B cell (primary cell): ENCODE measurements at regions not wholly inside any gene's neighbourhood (a gene's known extent, or its start where the extent isn't known, plus 50 kb on each side); places are given as distances from the start of the nearest gene placed in this dataset.

Source experiments
- ATAC-seq: fragments of 200-7000 bp; cut with Tn5 transposase; one replicate; pipeline ENCODE4 v1.10.0; 2021; ENCODE audit warnings: low read depth, mild to moderate bottlenecking, moderate number of reproducible peaks, moderate library complexity
- CTCF ChIA-PET: fragments of 350-600 bp; sonication (Branson Sonifier 250); formaldehyde crosslinking; loops from one replicate; lab custom pipeline; 2021; ENCODE audit warnings: antibody characterized with exemption, inconsistent platforms; lab: Charles Lee
- POLR2A ChIA-PET: fragments of 350-600 bp; sonication (Branson Sonifier 250); formaldehyde crosslinking; loops from one replicate; lab custom pipeline; 2021; ENCODE audit warnings: antibody characterized with exemption; lab: Charles Lee
- DNase-seq: peaks from one replicate; pipeline ENCODE4 v3.0.0; 2013
- H2AFZ ChIP-seq: 2 replicates; pipeline ENCODE4 v1.6.1; 2012; ENCODE audit warnings: mild to moderate bottlenecking, low read depth, low read length; ENCODE audit not compliant: insufficient read depth, poor library complexity, severe bottlenecking
- H3K27ac ChIP-seq, 2 donors: 1 replicate in 1 of 2; 2 replicates in 1 of 2; pipeline ENCODE4 v1.5.1; 2012 to 2013; ENCODE audit warnings: low read length in 2 of 2, mild to moderate bottlenecking in 2 of 2, moderate library complexity in 1 of 2
- H3K27me3 ChIP-seq, 4 experiments: fragments of 200-600 bp in 1 of 4; sonication (generic) in 1 of 4; replicated peaks in 1 of 4; 1 replicate in 2 of 4; 2 replicates in 2 of 4; pipeline versions ENCODE4 v1.6.1 to v1.7.0; 2013 to 2016; ENCODE audit warnings: low read length in 3 of 4, mild to moderate bottlenecking in 2 of 4, mixed read lengths in 1 of 4, moderate library complexity in 1 of 4; ENCODE audit not compliant: insufficient read depth in 4 of 4, control insufficient read depth in 3 of 4; ENCODE audit errors: control extremely low read depth in 1 of 4
- H3K36me3 ChIP-seq, 2 experiments: replicated peaks in 1 of 2; 1 replicate in 1 of 2; 2 replicates in 1 of 2; pipeline versions ENCODE4 v1.6.1 to v1.7.1; 2013; ENCODE audit warnings: low read length in 1 of 2; ENCODE audit not compliant: insufficient read depth in 2 of 2, control insufficient read depth in 1 of 2; ENCODE audit errors: control extremely low read depth in 1 of 2, extremely low read depth in 1 of 2
- H3K4me1 ChIP-seq, 2 donors: fragments of 200-600 bp in 1 of 2; sonication (generic) in 1 of 2; 1 replicate in 1 of 2; 2 replicates in 1 of 2; pipeline versions ENCODE4 v1.5.1 to v1.6.1; 2013 to 2017; ENCODE audit warnings: low read length in 2 of 2; ENCODE audit not compliant: control insufficient read depth in 2 of 2, insufficient read depth in 2 of 2
- H3K4me2 ChIP-seq: replicated peaks from 2 replicates; pipeline ENCODE3; 2012; ENCODE audit warnings: mild to moderate bottlenecking, low read depth, low read length; ENCODE audit not compliant: poor library complexity, severe bottlenecking
- H3K4me3 ChIP-seq, 5 experiments: fragments of 200-600 bp in 1 of 5; sonication (generic) in 1 of 5; 1 replicate in 3 of 5; 2 replicates in 2 of 5; pipeline versions ENCODE4 v1.5.1 to v1.7.0; 2011 to 2016; ENCODE audit warnings: low read length in 4 of 5, mild to moderate bottlenecking in 4 of 5, low read depth in 2 of 5, control low read depth in 1 of 5, moderate library complexity in 1 of 5; ENCODE audit not compliant: insufficient read depth in 1 of 5; ENCODE audit errors: control extremely low read depth in 1 of 5, extremely low read depth in 1 of 5
- H3K79me2 ChIP-seq: fragments of 200-600 bp; sonication (generic); one replicate; pipeline ENCODE4 v1.6.0; 2016; ENCODE audit warnings: low read length; ENCODE audit not compliant: control insufficient read depth, insufficient read depth
- H3K9ac ChIP-seq: fragments of 200-600 bp; sonication (generic); 2 replicates; pipeline ENCODE4 v1.6.1; 2017; ENCODE audit warnings: mild to moderate bottlenecking, low read length, moderate library complexity
- H3K9me3 ChIP-seq, 3 donors: one replicate each; pipeline versions ENCODE4 v1.6.1 to v1.7.1; 2013; ENCODE audit warnings: low read length in 2 of 3; ENCODE audit not compliant: control insufficient read depth in 2 of 3, insufficient read depth in 1 of 3; ENCODE audit errors: control extremely low read depth in 1 of 3
- H4K20me1 ChIP-seq: 2 replicates; pipeline ENCODE4 v1.6.0; 2012; ENCODE audit warnings: mild to moderate bottlenecking, low read length; ENCODE audit not compliant: insufficient read depth, control insufficient read depth, poor library complexity, severe bottlenecking
- H3K27ac Mint-ChIP-seq: one replicate; pipeline ENCODE4 v1.8.0; 2021; ENCODE audit warnings: mixed read lengths
- H3K27me3 Mint-ChIP-seq: one replicate; pipeline ENCODE4 v1.8.0; 2021; ENCODE audit warnings: mixed read lengths
- H3K4me1 Mint-ChIP-seq: one replicate; pipeline ENCODE4 v1.8.0; 2021; ENCODE audit warnings: mixed read lengths
- H3K4me3 Mint-ChIP-seq: one replicate; pipeline ENCODE4 v1.8.0; 2021; ENCODE audit warnings: mixed read lengths
- H3K9me3 Mint-ChIP-seq: one replicate; pipeline ENCODE4 v1.8.0; 2022; ENCODE audit warnings: mixed read lengths; ENCODE audit not compliant: insufficient read depth
- CTCF ChIP-seq: fragments of 200-600 bp; IDR thresholded peaks from one replicate; pipeline ENCODE4 v1.8.0; 2022; ENCODE audit warnings: antibody characterized with exemption, mild to moderate bottlenecking
- EZH2 ChIP-seq: IDR thresholded peaks from 2 replicates; pipeline ENCODE4 v1.6.1; 2012; ENCODE audit warnings: borderline replicate concordance, low read depth, mild to moderate bottlenecking, moderate library complexity, low read length; ENCODE audit not compliant: insufficient read depth, poor library complexity, severe bottlenecking
- WGBS: methylation state at CpG from one replicate; pipeline ENCODE4 v1.1.5; 2013; ENCODE audit warnings: missing lambda C conversion rate; ENCODE audit not compliant: insufficient coverage; 5-methylcytosine and 5-hydroxymethylcytosine counted together
- intact Hi-C: fragments of 100-400 bp; cut with micrococcal nuclease; formaldehyde crosslinking; loops from one replicate; pipeline ENCODE4 v1.10.0; 2022

GRCh38 chr4:178081176-178081575 is 638.9 kb upstream of the AGA start:
- POLR2A ChIA-PET = no interaction called here
- Histone ChIP-seq H4K20me1 (no peaks in the 10 kb centered on the region), H3K4me3 (no peak overlapping the region), H3K9me3 (peaks cover 0 to 3% (median 0%) of the 10 kb centered on the region in 3 donors), H3K79me2 (no peaks in the 10 kb centered on the region), H3K27me3 (no peaks in the 10 kb centered on the region), H2AFZ (no peak overlapping the region), H3K36me3 (no peaks in the 10 kb centered on the region), H3K4me2 (no peak overlapping the region), H3K9ac (no peak overlapping the region), H3K4me1 (no peaks in the 10 kb centered on the region), H3K27ac (no peak overlapping the region)
- intact Hi-C loops = no loop called here
- peaks cover 5% of the 10 kb centered on the region for H3K9me3 Mint-ChIP-seq
- no CpG with 5 or more reads among the region's 2 CpGs for WGBS
- TF ChIP-seq EZH2 = no peak
- TF ChIP-seq CTCF = no peak
- H3K27ac Mint-ChIP-seq = no peak overlapping the region
- H3K27me3 Mint-ChIP-seq = no peaks in the 10 kb centered on the region
- H3K4me3 Mint-ChIP-seq = no peak overlapping the region
- H3K4me1 Mint-ChIP-seq = no peaks in the 10 kb centered on the region
- DNase-seq = no peak
- no peak for ATAC-seq
- CTCF ChIA-PET = no interaction called here

- no peak overlapping the region for H3K4me3 Mint-ChIP-seq
- ATAC-seq = no peak
- ChIA-PET CTCF (no interaction called here), POLR2A (no interaction called here)
- no peaks in the 10 kb centered on the region for H3K27me3 Mint-ChIP-seq
- Histone ChIP-seq H3K4me3 (no peak overlapping the region), H3K36me3 (no peaks in the 10 kb centered on the region), H3K9me3 (peaks cover 0 to 3% (median 0%) of the 10 kb centered on the region in 3 donors), H3K4me2 (no peak overlapping the region), H2AFZ (no peak overlapping the region), H3K27ac (no peak overlapping the region), H3K4me1 (no peaks in the 10 kb centered on the region), H3K27me3 (no peaks in the 10 kb centered on the region), H3K9ac (no peak overlapping the region), H4K20me1 (no peaks in the 10 kb centered on the region), H3K79me2 (no peaks in the 10 kb centered on the region)
- H3K4me1 Mint-ChIP-seq = no peaks in the 10 kb centered on the region
- H3K9me3 Mint-ChIP-seq = no peaks in the 10 kb centered on the region
- intact Hi-C loops = no loop called here
- H3K27ac Mint-ChIP-seq = no peak overlapping the region
- no peak for DNase-seq
- WGBS = 72% methylated on average over 2 of the region's 3 CpGs
- TF ChIP-seq CTCF (no peak), EZH2 (no peak)
These were observed 639.7 kb upstream of the AGA start for GRCh38 chr4:178081896-178082295.
